GM23338 (cell line): ENCODE measurements at regions not wholly inside any gene's neighbourhood (a gene's known extent, or its start where the extent isn't known, plus 50 kb on each side); places are given as distances from the start of the nearest gene placed in this dataset.

Experiments used
- ATAC-seq: fragments of 200-7000 bp; cut with Tn5 transposase; 3 replicates; pipeline ENCODE4 v1.9.1; 2020
- DNase-seq: peaks from one replicate; pipeline ENCODE4 v3.0.0-alpha.2; 2015; ENCODE audit warnings: low spot score
- H2AFZ ChIP-seq: fragments of 200-600 bp; sonication (generic); 2 replicates; pipeline ENCODE4 v1.8.0; 2016; ENCODE audit warnings: antibody characterized with exemption, mild to moderate bottlenecking, moderate library complexity
- H3F3A ChIP-seq: fragments of 200-600 bp; sonication (generic); replicated peaks from 2 replicates; pipeline ENCODE4 v1.8.0; 2017; ENCODE audit warnings: antibody characterized with exemption, mixed run types, low read depth
- H3K27ac ChIP-seq: fragments of 200-600 bp; sonication (generic); 2 replicates; pipeline ENCODE4 v1.6.1; 2016; ENCODE audit warnings: low read depth
- H3K27me3 ChIP-seq: fragments of 200-600 bp; sonication (generic); 2 replicates; pipeline ENCODE4 v1.8.0; 2016; ENCODE audit warnings: mild to moderate bottlenecking, mixed run types, moderate library complexity; ENCODE audit not compliant: insufficient read depth
- H3K36me3 ChIP-seq: fragments of 200-600 bp; sonication (generic); 2 replicates; pipeline ENCODE4 v1.8.0; 2016; ENCODE audit warnings: mild to moderate bottlenecking; ENCODE audit not compliant: insufficient read depth
- H3K4me1 ChIP-seq: fragments of 200-600 bp; sonication (generic); 2 replicates; pipeline ENCODE4 v1.8.0; 2016; ENCODE audit warnings: mild to moderate bottlenecking, moderate library complexity; ENCODE audit not compliant: insufficient read depth
- H3K4me2 ChIP-seq: fragments of 200-600 bp; sonication (generic); 2 replicates; pipeline ENCODE4 v1.7.1; 2017; ENCODE audit warnings: mixed run types
- H3K4me3 ChIP-seq: fragments of 200-600 bp; sonication (generic); 2 replicates; pipeline ENCODE4 v1.6.1; 2016; ENCODE audit warnings: mixed run types
- H3K79me2 ChIP-seq: fragments of 200-600 bp; sonication (generic); replicated peaks from 2 replicates; pipeline ENCODE4 v1.8.0; 2017; ENCODE audit warnings: mild to moderate bottlenecking; ENCODE audit not compliant: insufficient read depth
- H3K9me2 ChIP-seq: fragments of 200-600 bp; sonication (generic); 2 replicates; pipeline ENCODE4 v1.8.0; 2017; ENCODE audit not compliant: insufficient read depth
- H4K20me1 ChIP-seq: fragments of 200-600 bp; sonication (generic); replicated peaks from 2 replicates; pipeline ENCODE4 v1.8.0; 2017; ENCODE audit warnings: mild to moderate bottlenecking; ENCODE audit not compliant: insufficient read depth
- H3K27ac Mint-ChIP-seq: 2 replicates; pipeline ENCODE4 v1.8.0; 2020; ENCODE audit warnings: inconsistent platforms, mild to moderate bottlenecking, moderate library complexity, mixed read lengths
- H3K27me3 Mint-ChIP-seq: 3 replicates; pipeline ENCODE4 v1.8.0; 2022; ENCODE audit warnings: low read depth, mild to moderate bottlenecking, moderate library complexity, mixed read lengths, inconsistent platforms; ENCODE audit not compliant: insufficient read depth, poor library complexity
- H3K36me3 Mint-ChIP-seq: 3 replicates; pipeline ENCODE4 v1.8.0; 2021; ENCODE audit warnings: low read depth, mild to moderate bottlenecking, inconsistent platforms, moderate library complexity, mixed read lengths
- H3K4me1 Mint-ChIP-seq: 3 replicates; pipeline ENCODE4 v1.8.0; 2020; ENCODE audit warnings: mild to moderate bottlenecking, inconsistent platforms, mixed read lengths
- H3K4me3 Mint-ChIP-seq: 3 replicates; pipeline ENCODE4 v1.8.0; 2021; ENCODE audit warnings: moderate library complexity, mild to moderate bottlenecking, inconsistent platforms, mixed read lengths
- H3K9me3 Mint-ChIP-seq: 3 replicates; pipeline ENCODE4 v1.8.0; 2020; ENCODE audit warnings: moderate library complexity, mild to moderate bottlenecking, inconsistent platforms, mixed read lengths
- CREB1 ChIP-seq: fragments of 250-450 bp; sonication (Bioruptor Pico); IDR thresholded peaks from 2 replicates; pipeline ENCODE4 v1.5.0; 2020; ENCODE audit warnings: low read depth, mild to moderate bottlenecking, moderate library complexity
- CTCF ChIP-seq, 2 experiments: fragments of 200-600 bp in 1 of 2; sonication (generic) in 1 of 2; conservative IDR thresholded peaks; 2 replicates each; pipeline versions ENCODE4 v1.5.1 to v1.6.1; 2016 to 2017; ENCODE audit warnings: antibody characterized with exemption in 2 of 2, low read depth in 2 of 2, mild to moderate bottlenecking in 2 of 2, moderate library complexity in 1 of 2
- EZH2phosphoT487 ChIP-seq: fragments of 200-600 bp; sonication (generic); IDR thresholded peaks from one replicate; pipeline ENCODE4 v1.8.1; 2018; ENCODE audit warnings: antibody characterized with exemption; ENCODE audit not compliant: unreplicated experiment
- JUNB ChIP-seq: IDR thresholded peaks from one replicate; pipeline ENCODE4 v1.6.1; 2016; ENCODE audit warnings: antibody characterized with exemption; ENCODE audit not compliant: unreplicated experiment
- POLR2AphosphoS5 ChIP-seq: IDR thresholded peaks from 2 replicates; pipeline ENCODE4 v1.6.1; 2016; ENCODE audit warnings: antibody characterized with exemption, low read depth
- REST ChIP-seq: IDR thresholded peaks from one replicate; pipeline ENCODE4 v1.6.1; 2018; ENCODE audit warnings: antibody characterized with exemption; ENCODE audit not compliant: unreplicated experiment
- ZNF331 ChIP-seq: fragments of 250-450 bp; sonication (Bioruptor Pico); IDR thresholded peaks from 2 replicates; pipeline ENCODE4 v1.5.0; 2020; ENCODE audit warnings: low read depth, mild to moderate bottlenecking, moderate library complexity
- ZNF462 ChIP-seq: fragments of 250-450 bp; sonication (Bioruptor Pico); IDR thresholded peaks from 2 replicates; pipeline ENCODE4 v1.5.0; 2020; ENCODE audit warnings: mild to moderate bottlenecking, moderate library complexity

GRCh38 chr2:106339132-106339531, 129.1 kb downstream of the RGPD3 start (continued):
- TF ChIP-seq REST (no peak), EZH2phosphoT487 (no peak), CREB1 (CRISPR knock-in tag) (no peak), ZNF331 (CRISPR knock-in tag) (no peak)

GRCh38 chr2:106338043-106338442, 130.2 kb downstream of the RGPD3 start:
- Histone ChIP-seq H3K36me3 (no peaks in the 10 kb centered on the region), H3K27me3 (no peaks in the 10 kb centered on the region), H3K27ac (no peak overlapping the region), H4K20me1 (no peaks in the 10 kb centered on the region), H3K4me3 (no peak overlapping the region), H3K9me2 (peaks cover 8% of the 10 kb centered on the region; the same call in 1 of the 2 replicates), H2AFZ (no peak overlapping the region), H3K79me2 (no peaks in the 10 kb centered on the region), H3K4me1 (no peaks in the 10 kb centered on the region), H3K4me2 (no peak overlapping the region), H3F3A (no peaks in the 10 kb centered on the region)
- TF ChIP-seq CREB1 (CRISPR knock-in tag) = no peak
- TF ChIP-seq ZNF462 (CRISPR knock-in tag) = no peak
- no peak for TF ChIP-seq CTCF (conservative IDR thresholded peaks at IDR 0.05; ENCODE audit: low read depth in 2 of 2)
- no peak for TF ChIP-seq POLR2AphosphoS5
- no peak for TF ChIP-seq JUNB
- no peak for TF ChIP-seq EZH2phosphoT487
- no peak for TF ChIP-seq ZNF331 (CRISPR knock-in tag)
- Mint-ChIP-seq H3K9me3 (peaks cover 3% of the 10 kb centered on the region; the same call in 2 of the 3 replicates), H3K36me3 (no peaks in the 10 kb centered on the region), H3K27me3 (peaks cover 2% of the 10 kb centered on the region), H3K4me3 (no peak overlapping the region), H3K27ac (no peak overlapping the region), H3K4me1 (peaks cover 9% of the 10 kb centered on the region)
- no peak for ATAC-seq
- no peak for DNase-seq
